MM.1S (cell line): ENCODE measurements at regions not wholly inside any gene's neighbourhood (a gene's known extent, or its start where the extent isn't known, plus 50 kb on each side); places are given as distances from the start of the nearest gene placed in this dataset.

Experiments used
- DNase-seq: peaks from one replicate; pipeline ENCODE4 v3.0.0-alpha.2; 2015
- H2AFZ ChIP-seq: fragments of 300-600 bp; sonication (generic); 2 replicates; pipeline ENCODE4 v1.6.0; 2016; ENCODE audit warnings: antibody characterized with exemption, low read length
- H3F3A ChIP-seq: fragments of 300-600 bp; sonication (generic); 2 replicates; pipeline ENCODE4 v1.6.1; 2016; ENCODE audit warnings: mild to moderate bottlenecking, antibody characterized with exemption, low read length, moderate library complexity, mixed read lengths; ENCODE audit not compliant: insufficient read depth
- H3K27ac ChIP-seq: fragments of 300-600 bp; sonication (generic); 2 replicates; pipeline ENCODE4 v1.5.1; 2016; ENCODE audit warnings: mild to moderate bottlenecking, low read length
- H3K27me3 ChIP-seq: fragments of 300-600 bp; sonication (generic); replicated peaks from 2 replicates; pipeline ENCODE4 v1.6.0; 2016; ENCODE audit warnings: low read length; ENCODE audit not compliant: insufficient read depth
- H3K36me3 ChIP-seq: fragments of 300-600 bp; sonication (generic); replicated peaks from 2 replicates; pipeline ENCODE4 v1.6.1; 2016; ENCODE audit warnings: mild to moderate bottlenecking, low read length, mixed read lengths; ENCODE audit not compliant: insufficient read depth
- H3K4me1 ChIP-seq: fragments of 300-600 bp; sonication (generic); 2 replicates; pipeline ENCODE4 v1.6.1; 2016; ENCODE audit warnings: low read length, mixed read lengths
- H3K4me2 ChIP-seq: fragments of 300-600 bp; sonication (generic); 2 replicates; pipeline ENCODE4 v1.6.0; 2016; ENCODE audit warnings: low read depth, low read length
- H3K4me3 ChIP-seq: fragments of 300-600 bp; sonication (generic); 2 replicates; pipeline ENCODE4 v1.5.1; 2016; ENCODE audit warnings: low read length, mixed read lengths
- H3K79me2 ChIP-seq: fragments of 300-600 bp; sonication (generic); 2 replicates; pipeline ENCODE4 v1.6.1; 2016; ENCODE audit warnings: mixed run types, low read length, mixed read lengths
- H3K9ac ChIP-seq: fragments of 300-600 bp; sonication (generic); 2 replicates; pipeline ENCODE4 v1.6.1; 2016; ENCODE audit warnings: low read length, mixed read lengths
- H3K9me2 ChIP-seq: fragments of 300-600 bp; sonication (generic); replicated peaks from 2 replicates; pipeline ENCODE4 v1.6.1; 2016; ENCODE audit warnings: mild to moderate bottlenecking, low read length, mixed read lengths; ENCODE audit not compliant: insufficient read depth
- H3K9me3 ChIP-seq: fragments of 300-600 bp; sonication (generic); replicated peaks from 2 replicates; pipeline ENCODE4 v1.6.1; 2016; ENCODE audit warnings: mild to moderate bottlenecking, low read length, mixed read lengths; ENCODE audit not compliant: insufficient read depth
- H4K20me1 ChIP-seq: fragments of 300-600 bp; sonication (generic); 2 replicates; pipeline ENCODE4 v1.6.1; 2016; ENCODE audit warnings: mild to moderate bottlenecking, low read length, moderate library complexity, mixed read lengths; ENCODE audit not compliant: insufficient read depth
- EZH2 ChIP-seq: fragments of 300-600 bp; sonication (generic); optimal IDR thresholded peaks from 2 replicates; pipeline ENCODE3; 2017; ENCODE audit warnings: low read depth, mild to moderate bottlenecking, antibody characterized with exemption, low read length, mixed read lengths
- EZH2phosphoT487 ChIP-seq: fragments of 300-600 bp; sonication (generic); IDR thresholded peaks from 2 replicates; pipeline ENCODE4 v1.6.1; 2018; ENCODE audit warnings: antibody characterized with exemption, low read length
- TF ChIP-seq, protein P1 (sequence below): fragments of 300-600 bp; sonication (generic); IDR thresholded peaks from 2 replicates; pipeline ENCODE4 v1.5.1; 2016; ENCODE audit warnings: antibody characterized with exemption, low read length, mixed read lengths

DNA sequence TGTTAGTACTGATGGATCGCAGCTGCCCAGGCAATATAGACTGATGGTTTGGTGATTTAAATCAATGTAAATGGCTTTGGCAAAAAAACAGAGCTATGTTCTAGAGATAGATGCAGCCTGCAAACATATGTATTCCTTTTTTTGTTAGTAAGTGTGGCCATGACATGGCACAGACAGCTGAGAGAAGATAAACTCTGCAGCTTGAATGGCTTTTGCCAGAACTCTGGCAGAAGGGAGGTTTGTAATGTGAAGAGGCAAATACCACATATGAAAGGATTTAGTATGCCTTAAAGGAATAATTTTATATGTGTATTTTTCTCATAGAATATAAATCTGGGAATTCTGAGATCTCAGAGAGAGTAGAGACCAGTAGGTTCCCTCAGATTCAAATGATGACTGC lies 340.2 kb upstream of the DMAC1 start:
- H3K4me3 ChIP-seq, result no peak overlapping the region
- H3K27me3 ChIP-seq, result no peaks in the 10 kb centered on the region
- TF ChIP-seq EZH2, result no peak
- TF ChIP-seq, protein P1, sequence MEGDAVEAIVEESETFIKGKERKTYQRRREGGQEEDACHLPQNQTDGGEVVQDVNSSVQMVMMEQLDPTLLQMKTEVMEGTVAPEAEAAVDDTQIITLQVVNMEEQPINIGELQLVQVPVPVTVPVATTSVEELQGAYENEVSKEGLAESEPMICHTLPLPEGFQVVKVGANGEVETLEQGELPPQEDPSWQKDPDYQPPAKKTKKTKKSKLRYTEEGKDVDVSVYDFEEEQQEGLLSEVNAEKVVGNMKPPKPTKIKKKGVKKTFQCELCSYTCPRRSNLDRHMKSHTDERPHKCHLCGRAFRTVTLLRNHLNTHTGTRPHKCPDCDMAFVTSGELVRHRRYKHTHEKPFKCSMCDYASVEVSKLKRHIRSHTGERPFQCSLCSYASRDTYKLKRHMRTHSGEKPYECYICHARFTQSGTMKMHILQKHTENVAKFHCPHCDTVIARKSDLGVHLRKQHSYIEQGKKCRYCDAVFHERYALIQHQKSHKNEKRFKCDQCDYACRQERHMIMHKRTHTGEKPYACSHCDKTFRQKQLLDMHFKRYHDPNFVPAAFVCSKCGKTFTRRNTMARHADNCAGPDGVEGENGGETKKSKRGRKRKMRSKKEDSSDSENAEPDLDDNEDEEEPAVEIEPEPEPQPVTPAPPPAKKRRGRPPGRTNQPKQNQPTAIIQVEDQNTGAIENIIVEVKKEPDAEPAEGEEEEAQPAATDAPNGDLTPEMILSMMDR, result no peak
- TF ChIP-seq EZH2phosphoT487, result no peak
- H3K36me3 ChIP-seq, result no peaks in the 10 kb centered on the region
- H3K79me2 ChIP-seq, result no peaks in the 10 kb centered on the region
- no peak overlapping the region for H3K4me2 ChIP-seq
- H3K4me1 ChIP-seq, result no peaks in the 10 kb centered on the region
- no peak overlapping the region for H3K9ac ChIP-seq
- no peaks in the 10 kb centered on the region for H3K9me3 ChIP-seq
- H4K20me1 ChIP-seq, result no peaks in the 10 kb centered on the region
- no peaks in the 10 kb centered on the region for H3F3A ChIP-seq
- no peaks in the 10 kb centered on the region for H3K9me2 ChIP-seq
- H2AFZ ChIP-seq, result no peak overlapping the region
- H3K27ac ChIP-seq, result no peak overlapping the region
- no peak for DNase-seq

DNA sequence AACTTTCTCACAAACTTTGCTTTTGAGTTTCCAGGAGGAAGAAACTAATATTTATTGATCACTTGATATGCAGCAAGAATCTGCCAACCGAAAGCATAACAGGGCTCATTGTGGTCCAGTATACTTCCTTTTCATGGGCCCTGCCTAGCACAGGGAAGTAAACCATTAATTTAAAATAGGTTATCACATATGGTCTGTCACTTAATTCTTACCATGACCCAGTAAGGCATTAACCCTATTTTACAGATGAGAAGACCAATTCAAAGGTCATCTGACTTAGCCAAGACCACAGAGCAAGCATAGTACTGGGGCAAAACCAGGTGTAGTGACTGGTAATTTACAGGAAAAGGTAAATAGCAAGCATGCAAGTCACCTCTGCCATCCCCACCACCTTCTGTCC lies 336.9 kb upstream of the DMAC1 start:
- Histone ChIP-seq H3K9me2 (no peaks in the 10 kb centered on the region), H4K20me1 (no peaks in the 10 kb centered on the region), H3K4me3 (no peak overlapping the region), H3K27me3 (no peaks in the 10 kb centered on the region), H3K27ac (no peak overlapping the region), H3K4me2 (no peak overlapping the region), H3K9me3 (no peaks in the 10 kb centered on the region), H2AFZ (no peak overlapping the region), H3K9ac (no peak overlapping the region), H3K4me1 (no peaks in the 10 kb centered on the region), H3F3A (no peaks in the 10 kb centered on the region), H3K79me2 (no peaks in the 10 kb centered on the region), H3K36me3 (no peaks in the 10 kb centered on the region)
- no peak for DNase-seq
- TF ChIP-seq, protein P1, result no peak
- TF ChIP-seq EZH2phosphoT487 (no peak), EZH2 (no peak)

DNA sequence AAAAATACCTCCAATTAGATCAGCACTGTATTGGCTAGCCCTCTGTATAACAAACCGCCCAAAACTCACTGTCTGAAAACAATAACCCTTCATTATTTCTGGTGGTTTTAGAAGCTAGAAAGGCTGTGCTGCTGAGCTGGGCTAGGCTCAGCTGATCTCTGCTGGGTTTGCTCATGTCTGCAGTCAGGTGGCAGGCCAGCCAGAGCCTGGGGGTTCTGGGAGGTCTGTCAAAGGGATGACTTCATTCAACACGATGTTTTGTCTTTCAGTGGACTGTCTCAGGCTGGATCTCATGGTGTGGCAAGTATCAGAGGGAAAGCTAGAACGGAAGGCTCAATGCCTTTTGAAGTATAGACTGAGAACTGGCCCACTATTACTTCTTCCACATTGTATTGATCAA lies 335.1 kb upstream of the DMAC1 start:
- Histone ChIP-seq H3F3A (no peaks in the 10 kb centered on the region), H3K36me3 (no peaks in the 10 kb centered on the region), H3K9me3 (no peaks in the 10 kb centered on the region), H2AFZ (no peak overlapping the region), H4K20me1 (no peaks in the 10 kb centered on the region), H3K27me3 (no peaks in the 10 kb centered on the region), H3K4me1 (no peaks in the 10 kb centered on the region), H3K9me2 (no peaks in the 10 kb centered on the region), H3K27ac (no peak overlapping the region), H3K79me2 (no peaks in the 10 kb centered on the region), H3K4me3 (no peak overlapping the region), H3K4me2 (no peak overlapping the region), H3K9ac (no peak overlapping the region)
- TF ChIP-seq, protein P1, result no peak
- TF ChIP-seq EZH2 (no peak), EZH2phosphoT487 (no peak)
- no peak for DNase-seq

DNA sequence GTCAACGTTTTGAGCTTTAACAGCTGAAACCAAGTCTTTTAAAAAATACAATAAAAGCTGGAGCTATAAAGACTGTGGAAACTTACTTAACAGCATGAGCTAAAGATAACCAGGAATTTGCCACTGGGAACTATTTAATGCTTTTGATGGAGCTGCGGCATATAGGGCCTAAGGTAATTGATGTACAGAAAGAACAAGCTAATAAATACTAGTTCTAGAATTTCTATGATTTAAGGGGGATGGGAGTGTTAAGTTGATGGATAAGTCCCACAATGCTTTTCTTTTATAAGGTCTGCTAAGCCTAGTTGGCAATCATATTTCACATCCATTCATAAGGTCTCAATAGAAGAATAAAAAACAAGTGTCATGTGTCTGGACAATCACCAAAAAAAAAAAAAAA lies 334.0 kb upstream of the DMAC1 start:
- no peak overlapping the region for H3K4me2 ChIP-seq
- no peak overlapping the region for H2AFZ ChIP-seq
- H3K27me3 ChIP-seq, result no peaks in the 10 kb centered on the region
- no peaks in the 10 kb centered on the region for H3K9me3 ChIP-seq
- H3K9me2 ChIP-seq, result no peaks in the 10 kb centered on the region
- no peak overlapping the region for H3K27ac ChIP-seq
- H4K20me1 ChIP-seq, result no peaks in the 10 kb centered on the region
- no peaks in the 10 kb centered on the region for H3K4me1 ChIP-seq
- DNase-seq, result no peak
- TF ChIP-seq, protein P1, result no peak
- TF ChIP-seq EZH2, result no peak
- no peak overlapping the region for H3K4me3 ChIP-seq
- H3F3A ChIP-seq, result no peaks in the 10 kb centered on the region
- H3K36me3 ChIP-seq, result no peaks in the 10 kb centered on the region
- H3K9ac ChIP-seq, result no peak overlapping the region
- H3K79me2 ChIP-seq, result no peaks in the 10 kb centered on the region
